Esophagus muscularis mucosa (tissue), 4 donors: ENCODE measurements at regions not wholly inside any gene's neighbourhood (a gene's known extent, or its start where the extent isn't known, plus 50 kb on each side); places are given as distances from the start of the nearest gene placed in this dataset.
A peak's percentile ranks its signal among the peaks of the same experiment; 100 is the strongest.

Experiments used
- DNase-seq: peaks from one replicate; pipeline ENCODE4 v3.0.0-alpha.2; 2017; ENCODE audit errors: extremely low spot score
- H3K27ac ChIP-seq, 4 donors: fragments of 200-600 bp; sonication (generic); replicated peaks in 1 of 4; 1 replicate in 3 of 4; 2 replicates in 1 of 4; pipeline ENCODE4 v1.5.1; 2016 to 2019; ENCODE audit warnings: mild to moderate bottlenecking in 1 of 4
- H3K27me3 ChIP-seq, 4 donors: fragments of 200-600 bp; sonication (generic); one replicate each; pipeline versions ENCODE4 v1.5.1 to v1.6.0; 2016 to 2019
- H3K36me3 ChIP-seq, 4 donors: fragments of 200-600 bp; sonication (generic); one replicate each; pipeline ENCODE4 v1.5.1; 2016 to 2019
- H3K4me1 ChIP-seq, 4 donors: fragments of 200-600 bp; sonication (generic); one replicate each; pipeline ENCODE4 v1.5.1; 2016 to 2019
- H3K4me3 ChIP-seq, 4 donors: fragments of 200-600 bp; sonication (generic); 1 replicate in 2 of 4; 2 replicates in 2 of 4; pipeline ENCODE4 v1.5.1; 2016 to 2019; ENCODE audit warnings: mild to moderate bottlenecking in 4 of 4, moderate library complexity in 1 of 4
- H3K9me3 ChIP-seq, 4 donors: fragments of 200-600 bp; sonication (generic); 1 replicate in 3 of 4; 2 replicates in 1 of 4; pipeline ENCODE4 v1.5.1; 2016 to 2019
- CTCF ChIP-seq, 3 experiments: fragments of 200-600 bp in 2 of 3; fragments of 450-650 bp in 1 of 3; sonication (generic) in 2 of 3; IDR thresholded peaks; one replicate each; pipeline ENCODE4 v1.5.1; 2017 to 2019; ENCODE audit warnings: antibody characterized with exemption in 3 of 3, mild to moderate bottlenecking in 2 of 3, moderate library complexity in 1 of 3
- EP300 ChIP-seq: sonication (generic); formaldehyde crosslinking; IDR thresholded peaks from one replicate; pipeline ENCODE4 v1.6.1; 2017; ENCODE audit warnings: antibody characterized with exemption
- POLR2A ChIP-seq: fragments of 450-650 bp; IDR thresholded peaks from one replicate; pipeline ENCODE4 v1.6.1; 2017; ENCODE audit warnings: antibody characterized with exemption, moderate library complexity, mild to moderate bottlenecking, low read depth
- POLR2AphosphoS5 ChIP-seq, 2 donors: sonication (generic); formaldehyde crosslinking; IDR thresholded peaks; one replicate each; pipeline ENCODE4 v1.6.1; 2017; ENCODE audit warnings: antibody characterized with exemption in 2 of 2
- WGBS: methylation state at CpG from one replicate; pipeline ENCODE4 v1.1.5; 2018; 5-methylcytosine and 5-hydroxymethylcytosine counted together
- intact Hi-C: fragments of 100-400 bp; cut with DNase I; formaldehyde crosslinking; loops from one replicate; pipeline ENCODE4 v1.15.1; 2023

GRCh38 chr11:111444040-111444439 lies 65.0 kb upstream of the POU2AF1 start:
- intact Hi-C loops, result no loop called here
- no peak overlapping the region for H3K27ac ChIP-seq
- no peaks in the 10 kb centered on the region for H3K36me3 ChIP-seq
- peaks cover 7 to 21% (median 18%) of the 10 kb centered on the region in 4 donors for H3K4me1 ChIP-seq
- TF ChIP-seq POLR2A (no peak), EP300 (no peak), CTCF (IDR thresholded peaks at IDR 0.05) (no peak), POLR2AphosphoS5 (IDR thresholded peaks at IDR 0.05) (no peak)
- no peak for DNase-seq
- H3K4me3 ChIP-seq, result no peak overlapping the region
- no peaks in the 10 kb centered on the region for H3K9me3 ChIP-seq
- no peaks in the 10 kb centered on the region for H3K27me3 ChIP-seq

- Histone ChIP-seq H3K36me3 (no peaks in the 10 kb centered on the region), H3K27ac (no peak overlapping the region), H3K4me1 (peaks cover 7 to 22% (median 19%) of the 10 kb centered on the region in 4 donors), H3K27me3 (no peaks in the 10 kb centered on the region), H3K9me3 (no peaks in the 10 kb centered on the region), H3K4me3 (no peak overlapping the region)
- intact Hi-C loops, result no loop called here
- TF ChIP-seq POLR2AphosphoS5 (IDR thresholded peaks at IDR 0.05), result no peak
- no peak for TF ChIP-seq POLR2A
- no peak for TF ChIP-seq CTCF (IDR thresholded peaks at IDR 0.05)
- no peak for TF ChIP-seq EP300
- WGBS, result 83% methylated on average over 7 of the region's 7 CpGs
- DNase-seq, result no peak
These were observed 64.6 kb upstream of the POU2AF1 start for GRCh38 chr11:111443640-111444039.

- intact Hi-C loops, result no loop called here
- Histone ChIP-seq H3K27ac (no peak overlapping the region), H3K4me3 (no peak overlapping the region), H3K27me3 (no peaks in the 10 kb centered on the region), H3K9me3 (no peaks in the 10 kb centered on the region), H3K4me1 (peaks cover 7 to 28% (median 24%) of the 10 kb centered on the region in 4 donors), H3K36me3 (no peaks in the 10 kb centered on the region)
- WGBS, result 91% methylated on average over 2 of the region's 2 CpGs
- no peak for DNase-seq
- TF ChIP-seq EP300, result no peak
- no peak for TF ChIP-seq POLR2AphosphoS5 (IDR thresholded peaks at IDR 0.05)
- no peak for TF ChIP-seq POLR2A
- TF ChIP-seq CTCF (IDR thresholded peaks at IDR 0.05), result no peak
These were observed 64.0 kb upstream of the POU2AF1 start for GRCh38 chr11:111443032-111443431.

GRCh38 chr11:111441443-111441842 lies 62.4 kb upstream of the POU2AF1 start:
- Histone ChIP-seq H3K36me3 (no peaks in the 10 kb centered on the region), H3K27me3 (no peaks in the 10 kb centered on the region), H3K9me3 (no peaks in the 10 kb centered on the region), H3K4me3 (no peak overlapping the region), H3K27ac (peak overlapping the region in 1 of 4 donors; percentile 14), H3K4me1 (peaks cover 7 to 40% (median 35%) of the 10 kb centered on the region in 4 donors)
- intact Hi-C loops, result no loop called here
- WGBS, result 64% methylated on average over 8 of the region's 8 CpGs
- no peak for DNase-seq
- TF ChIP-seq POLR2AphosphoS5 (IDR thresholded peaks at IDR 0.05) (no peak), CTCF (IDR thresholded peaks at IDR 0.05) (no peak), EP300 (no peak), POLR2A (no peak)

- peak overlapping the region in 1 of 4 donors; percentile 14 for H3K27ac ChIP-seq
- no peaks in the 10 kb centered on the region for H3K36me3 ChIP-seq
- no peak overlapping the region for H3K4me3 ChIP-seq
- no peaks in the 10 kb centered on the region for H3K27me3 ChIP-seq
- DNase-seq, result no peak
- TF ChIP-seq CTCF (IDR thresholded peaks at IDR 0.05) (no peak), POLR2AphosphoS5 (IDR thresholded peaks at IDR 0.05) (no peak), EP300 (no peak), POLR2A (no peak)
- WGBS, result 89% methylated on average over 5 of the region's 5 CpGs
- peaks cover under 1 to 38% (median 30%) of the 10 kb centered on the region in 4 donors for H3K4me1 ChIP-seq
- intact Hi-C loops, result no loop called here
- no peaks in the 10 kb centered on the region for H3K9me3 ChIP-seq
These were observed 61.5 kb upstream of the POU2AF1 start for GRCh38 chr11:111440416-111441205.
